ENCODE measurements at regions not wholly inside any gene's neighbourhood (a gene's known extent, or its start where the extent isn't known, plus 50 kb on each side); places are given as distances from the start of the nearest gene placed in this dataset.

DNA sequence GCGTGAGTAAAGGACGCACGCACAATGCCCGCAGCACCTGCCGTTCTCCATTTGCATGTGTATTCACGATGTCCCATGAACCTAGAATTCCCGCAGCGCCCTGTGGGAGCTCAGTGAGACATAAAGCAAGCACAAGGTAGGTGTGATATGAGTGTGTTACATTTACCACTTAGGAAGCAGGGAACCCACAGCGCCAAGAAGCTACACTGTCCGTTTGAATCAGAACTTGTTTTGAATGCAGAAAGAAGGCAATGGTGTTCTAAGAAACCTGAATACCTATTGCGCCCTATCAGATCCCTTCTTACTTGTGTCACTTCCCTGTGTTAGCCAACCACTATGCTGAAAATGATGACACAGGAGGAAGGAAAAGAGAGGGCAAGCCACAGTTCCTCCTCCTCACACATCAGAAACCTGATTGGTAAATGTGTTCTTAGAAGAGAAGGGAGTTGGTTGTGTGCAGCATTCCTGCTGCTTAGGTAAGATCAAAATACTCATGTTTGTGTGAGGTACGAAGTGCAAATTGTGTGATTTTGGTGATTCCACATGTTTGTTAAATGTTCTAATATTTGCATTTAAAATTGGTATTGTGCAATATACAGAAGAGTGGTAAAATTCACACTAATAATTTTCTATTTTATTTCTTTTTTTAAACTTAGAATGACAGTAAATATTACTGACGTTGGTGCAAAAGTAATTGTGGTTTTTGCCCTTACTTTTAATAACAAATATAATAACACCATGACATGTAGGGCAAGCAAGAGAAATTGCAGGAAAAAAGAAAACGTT lies 185.4 kb downstream of the SEC23IP start:
- TF ChIP-seq, protein P1, sequence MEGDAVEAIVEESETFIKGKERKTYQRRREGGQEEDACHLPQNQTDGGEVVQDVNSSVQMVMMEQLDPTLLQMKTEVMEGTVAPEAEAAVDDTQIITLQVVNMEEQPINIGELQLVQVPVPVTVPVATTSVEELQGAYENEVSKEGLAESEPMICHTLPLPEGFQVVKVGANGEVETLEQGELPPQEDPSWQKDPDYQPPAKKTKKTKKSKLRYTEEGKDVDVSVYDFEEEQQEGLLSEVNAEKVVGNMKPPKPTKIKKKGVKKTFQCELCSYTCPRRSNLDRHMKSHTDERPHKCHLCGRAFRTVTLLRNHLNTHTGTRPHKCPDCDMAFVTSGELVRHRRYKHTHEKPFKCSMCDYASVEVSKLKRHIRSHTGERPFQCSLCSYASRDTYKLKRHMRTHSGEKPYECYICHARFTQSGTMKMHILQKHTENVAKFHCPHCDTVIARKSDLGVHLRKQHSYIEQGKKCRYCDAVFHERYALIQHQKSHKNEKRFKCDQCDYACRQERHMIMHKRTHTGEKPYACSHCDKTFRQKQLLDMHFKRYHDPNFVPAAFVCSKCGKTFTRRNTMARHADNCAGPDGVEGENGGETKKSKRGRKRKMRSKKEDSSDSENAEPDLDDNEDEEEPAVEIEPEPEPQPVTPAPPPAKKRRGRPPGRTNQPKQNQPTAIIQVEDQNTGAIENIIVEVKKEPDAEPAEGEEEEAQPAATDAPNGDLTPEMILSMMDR (conservative IDR thresholded peaks at IDR 0.05), result no peak
- TF ChIP-seq EZH2 (IDR thresholded peaks at IDR 0.05; ENCODE audit: low read depth), result no peak
- peaks cover 4% of the 10 kb centered on the region; the same call in 1 of the 2 replicates for H3K27me3 ChIP-seq (ENCODE audit: insufficient read depth, low read depth)
- CTCF ChIA-PET, result no interaction called here
- intact Hi-C loops (cut with micrococcal nuclease; ENCODE audit: unreplicated experiment), result no loop called here
- H4K20me1 ChIP-seq (ENCODE audit: insufficient read depth), result no peaks in the 10 kb centered on the region
- H2AFZ ChIP-seq, result no peak overlapping the region
- no peak for DNase-seq
- H3K79me2 ChIP-seq (ENCODE audit: low read depth), result no peaks in the 10 kb centered on the region
- H3K4me1 ChIP-seq (replicated peaks; ENCODE audit: insufficient read depth), result no peaks in the 10 kb centered on the region
- no peaks in the 10 kb centered on the region for H3K9me2 ChIP-seq (ENCODE audit: insufficient read depth)
- no peak overlapping the region for H3K27ac ChIP-seq
- no TSS peak for BruUV-seq (replicated peaks)
- no peaks in the 10 kb centered on the region for H3K9me3 ChIP-seq (ENCODE audit: insufficient read depth, low read depth)
- H3K4me3 ChIP-seq, result no peak overlapping the region
- H3F3A ChIP-seq (ENCODE audit: insufficient read depth, low read depth), result no peaks in the 10 kb centered on the region
- POLR2A ChIA-PET (ENCODE audit: unreplicated experiment), result no interaction called here
- H3K4me2 ChIP-seq, result no peak overlapping the region
- no peaks in the 10 kb centered on the region for H3K36me3 ChIP-seq (ENCODE audit: low read depth)

DNA sequence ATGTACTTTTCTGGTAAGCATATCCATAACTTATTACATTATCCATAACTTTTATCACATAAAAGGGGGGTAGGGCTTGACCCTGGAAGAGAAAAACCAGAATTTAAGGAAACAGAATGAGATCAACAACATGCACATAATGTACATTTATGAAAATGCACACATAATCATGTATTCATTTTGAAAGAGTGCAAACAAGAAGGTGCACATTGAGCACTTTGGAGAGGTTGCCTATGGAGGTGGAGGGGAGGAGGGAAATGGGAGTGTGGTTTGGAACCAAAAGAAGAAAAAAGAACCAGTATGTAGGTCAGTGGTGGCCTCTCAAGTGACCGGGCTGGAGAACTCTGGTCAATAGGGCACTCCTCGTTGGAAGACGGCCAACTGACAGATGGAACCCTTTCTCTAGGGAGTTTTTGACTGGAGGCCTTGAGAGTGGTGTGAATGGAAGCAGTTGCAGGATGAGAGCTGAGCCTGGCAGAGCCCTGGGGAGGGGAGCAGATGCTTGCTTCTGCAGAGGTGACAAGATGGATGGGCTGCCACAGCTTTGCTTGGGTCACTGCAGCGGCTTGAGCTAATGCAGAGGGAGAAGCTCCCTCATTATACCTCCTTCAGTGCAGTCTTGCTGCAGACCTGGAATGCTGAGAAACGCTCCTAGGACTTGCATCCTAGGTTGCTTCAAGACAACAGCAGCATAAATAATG lies 192.7 kb downstream of the SEC23IP start:
- intact Hi-C loops (cut with micrococcal nuclease; ENCODE audit: unreplicated experiment), result no loop called here
- Histone ChIP-seq H3K9me3 (ENCODE audit: insufficient read depth, low read depth) (no peaks in the 10 kb centered on the region), H3F3A (ENCODE audit: insufficient read depth, low read depth) (no peaks in the 10 kb centered on the region), H3K9me2 (ENCODE audit: insufficient read depth) (no peaks in the 10 kb centered on the region), H3K4me3 (no peak overlapping the region), H3K36me3 (ENCODE audit: low read depth) (no peaks in the 10 kb centered on the region), H3K27ac (no peak overlapping the region), H3K27me3 (ENCODE audit: insufficient read depth, low read depth) (peaks cover 18% of the 10 kb centered on the region; the same call in 1 of the 2 replicates), H4K20me1 (ENCODE audit: insufficient read depth) (no peaks in the 10 kb centered on the region), H3K79me2 (ENCODE audit: low read depth) (no peaks in the 10 kb centered on the region), H3K4me2 (no peak overlapping the region), H2AFZ (no peak overlapping the region), H3K4me1 (replicated peaks; ENCODE audit: insufficient read depth) (no peaks in the 10 kb centered on the region)
- CTCF ChIA-PET, result no interaction called here
- POLR2A ChIA-PET (ENCODE audit: unreplicated experiment), result no interaction called here
- TF ChIP-seq, protein P1 (conservative IDR thresholded peaks at IDR 0.05), result no peak
- no peak for TF ChIP-seq EZH2 (IDR thresholded peaks at IDR 0.05; ENCODE audit: low read depth)
- DNase-seq, result no peak
- no TSS peak for BruUV-seq (replicated peaks)

GRCh38 chr10:120086066-120086465 lies 193.5 kb downstream of the SEC23IP start:
- TF ChIP-seq, protein P1 (conservative IDR thresholded peaks at IDR 0.05), result no peak
- TF ChIP-seq EZH2 (IDR thresholded peaks at IDR 0.05; ENCODE audit: low read depth), result no peak
- no peaks in the 10 kb centered on the region for H3K36me3 ChIP-seq (ENCODE audit: low read depth)
- intact Hi-C loops (cut with micrococcal nuclease; ENCODE audit: unreplicated experiment), result no loop called here
- H3K27me3 ChIP-seq (ENCODE audit: insufficient read depth, low read depth), result peaks cover 18% of the 10 kb centered on the region; the same call in 1 of the 2 replicates
- ChIA-PET POLR2A (ENCODE audit: unreplicated experiment) (no interaction called here), CTCF (no interaction called here)
- no peak overlapping the region for H3K4me2 ChIP-seq
- H3K79me2 ChIP-seq (ENCODE audit: low read depth), result no peaks in the 10 kb centered on the region
- H3K4me3 ChIP-seq, result no peak overlapping the region
- no peak overlapping the region for H3K27ac ChIP-seq
- no peaks in the 10 kb centered on the region for H3F3A ChIP-seq (ENCODE audit: insufficient read depth, low read depth)
- no peaks in the 10 kb centered on the region for H3K9me3 ChIP-seq (ENCODE audit: insufficient read depth, low read depth)
- no peaks in the 10 kb centered on the region for H3K9me2 ChIP-seq (ENCODE audit: insufficient read depth)
- no peaks in the 10 kb centered on the region for H4K20me1 ChIP-seq (ENCODE audit: insufficient read depth)
- no peak overlapping the region for H2AFZ ChIP-seq
- BruUV-seq (replicated peaks), result no TSS peak
- DNase-seq, result no peak
- no peaks in the 10 kb centered on the region for H3K4me1 ChIP-seq (replicated peaks; ENCODE audit: insufficient read depth)
